Endothelial cell of umbilical vein (primary cell): ENCODE measurements at regions not wholly inside any gene's neighbourhood (a gene's known extent, or its start where the extent isn't known, plus 50 kb on each side); places are given as distances from the start of the nearest gene placed in this dataset.

ENCODE experiments used
- CTCF ChIP-seq, 2 donors: IDR thresholded peaks; 1 replicate in 1 of 2; 2 replicates in 1 of 2; pipeline ENCODE4 v1.5.1; 2011; ENCODE audit warnings: low read length in 2 of 2, mild to moderate bottlenecking in 2 of 2, moderate library complexity in 2 of 2, control low read depth in 1 of 2, inconsistent platforms in 1 of 2, low read depth in 1 of 2; ENCODE audit not compliant: insufficient read depth in 1 of 2; ENCODE audit errors: extremely low read depth in 1 of 2
- EZH2 ChIP-seq: IDR thresholded peaks from 2 replicates; pipeline ENCODE4 v1.6.1; 2012; ENCODE audit warnings: borderline replicate concordance, low read depth, mild to moderate bottlenecking, moderate library complexity, low read length, inconsistent platforms; ENCODE audit not compliant: severe bottlenecking
- FOS ChIP-seq: IDR thresholded peaks from 2 replicates; pipeline ENCODE4 v1.6.1; 2011; ENCODE audit warnings: mild to moderate bottlenecking, low read length, moderate library complexity, borderline replicate concordance; ENCODE audit not compliant: insufficient read depth
- GATA2 ChIP-seq: IDR thresholded peaks from 2 replicates; pipeline ENCODE4 v1.7.0; 2011; ENCODE audit warnings: low read depth, mild to moderate bottlenecking, moderate library complexity, mixed read lengths, low read length; ENCODE audit not compliant: insufficient read length, insufficient read depth
- JUN ChIP-seq: IDR thresholded peaks from 2 replicates; pipeline ENCODE4 v1.6.1; 2011; ENCODE audit warnings: borderline replicate concordance, low read depth; ENCODE audit not compliant: insufficient read length, insufficient read depth
- MYC ChIP-seq: IDR thresholded peaks from one replicate; pipeline ENCODE4 v1.6.1; 2011; ENCODE audit warnings: mild to moderate bottlenecking, low read depth, low read length
- POLR2A ChIP-seq: IDR thresholded peaks from 2 replicates; pipeline ENCODE4 v1.6.1; 2012; ENCODE audit warnings: low read depth, mild to moderate bottlenecking, control low read depth, low read length
- POLR2AphosphoS5 ChIP-seq: IDR thresholded peaks from 2 replicates; pipeline ENCODE4 v1.6.1; 2012; ENCODE audit warnings: low read depth, mild to moderate bottlenecking, control low read depth, low read length, moderate library complexity; ENCODE audit not compliant: insufficient read depth
- TF ChIP-seq, protein P1 (sequence below): IDR thresholded peaks from 2 replicates; pipeline ENCODE4 v1.6.1; 2011; ENCODE audit not compliant: insufficient read depth, insufficient read length

DNA sequence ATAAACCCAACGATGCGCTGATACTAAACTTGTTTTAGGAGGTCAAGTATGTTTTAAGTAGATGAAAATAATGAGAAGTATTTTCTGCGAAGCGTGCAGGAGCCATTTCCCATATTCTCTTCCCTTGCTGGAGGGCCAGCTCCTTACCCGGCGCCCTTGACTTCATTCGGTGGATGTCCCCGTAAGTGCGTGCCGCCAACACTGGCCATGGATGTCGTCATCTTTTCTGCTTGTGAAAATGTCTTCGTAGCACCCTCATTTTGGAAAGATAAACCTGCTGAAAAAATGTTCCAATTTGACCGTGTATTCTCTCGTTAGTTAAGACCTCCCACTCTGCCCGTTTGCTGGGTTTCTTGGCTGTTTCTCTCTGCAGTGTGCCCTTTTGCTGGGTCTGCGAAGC is 127.5 kb downstream of the RTP5 start:
- TF ChIP-seq POLR2AphosphoS5 (no peak), CTCF (IDR thresholded peaks at IDR 0.05; ENCODE audit: extremely low read depth in 1 of 2, insufficient read depth in 1 of 2, low read depth in 1 of 2, low read length in 2 of 2) (no peak), POLR2A (no peak), FOS (no peak), EZH2 (no peak), MYC (no peak), GATA2 (no peak), JUN (no peak)
- TF ChIP-seq, protein P1, sequence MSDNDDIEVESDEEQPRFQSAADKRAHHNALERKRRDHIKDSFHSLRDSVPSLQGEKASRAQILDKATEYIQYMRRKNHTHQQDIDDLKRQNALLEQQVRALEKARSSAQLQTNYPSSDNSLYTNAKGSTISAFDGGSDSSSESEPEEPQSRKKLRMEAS = no peak
